ENCODE measurements at regions not wholly inside any gene's neighbourhood (a gene's known extent, or its start where the extent isn't known, plus 50 kb on each side); places are given as distances from the start of the nearest gene placed in this dataset.

- no peak overlapping the region for H3K27ac ChIP-seq (ENCODE audit: low read length)
- H4K20me1 ChIP-seq (ENCODE audit: insufficient read depth, low read length), result no peaks in the 10 kb centered on the region
- no peaks in the 10 kb centered on the region for H3K9me3 ChIP-seq (replicated peaks; ENCODE audit: insufficient read depth, low read length)
- H3K9me2 ChIP-seq (replicated peaks; ENCODE audit: insufficient read depth, low read length), result no peaks in the 10 kb centered on the region
- DNase-seq, result no peak
- H2AFZ ChIP-seq (ENCODE audit: low read length), result no peak overlapping the region
- no peak overlapping the region for H3K4me2 ChIP-seq (ENCODE audit: low read depth, low read length)
- no peaks in the 10 kb centered on the region for H3K4me1 ChIP-seq (ENCODE audit: low read length)
- H3F3A ChIP-seq (ENCODE audit: insufficient read depth, low read length), result no peaks in the 10 kb centered on the region
- no peak overlapping the region for H3K9ac ChIP-seq (ENCODE audit: low read length)
- no peaks in the 10 kb centered on the region for H3K27me3 ChIP-seq (replicated peaks; ENCODE audit: insufficient read depth, low read length)
- H3K36me3 ChIP-seq (replicated peaks; ENCODE audit: insufficient read depth, low read length), result no peaks in the 10 kb centered on the region
- H3K79me2 ChIP-seq (ENCODE audit: low read length), result no peaks in the 10 kb centered on the region
- no peak overlapping the region for H3K4me3 ChIP-seq (ENCODE audit: low read length)
- TF ChIP-seq EZH2phosphoT487 (IDR thresholded peaks at IDR 0.05; ENCODE audit: low read length) (no peak), CTCF (IDR thresholded peaks at IDR 0.05; ENCODE audit: low read length) (no peak), EZH2 (optimal IDR thresholded peaks at IDR 0.05; ENCODE audit: low read depth, low read length) (no peak)
These were observed 485.2 kb downstream of the EIPR1 start for GRCh38 chr2:2892378-2892777.

- no peak for TF ChIP-seq EZH2phosphoT487 (IDR thresholded peaks at IDR 0.05; ENCODE audit: low read length)
- no peak for TF ChIP-seq CTCF (IDR thresholded peaks at IDR 0.05; ENCODE audit: low read length)
- no peak for TF ChIP-seq EZH2 (optimal IDR thresholded peaks at IDR 0.05; ENCODE audit: low read depth, low read length)
- H3K36me3 ChIP-seq (replicated peaks; ENCODE audit: insufficient read depth, low read length), result no peaks in the 10 kb centered on the region
- H4K20me1 ChIP-seq (ENCODE audit: insufficient read depth, low read length), result no peaks in the 10 kb centered on the region
- no peak for DNase-seq
- H3K4me2 ChIP-seq (ENCODE audit: low read depth, low read length), result no peak overlapping the region
- no peaks in the 10 kb centered on the region for H3K9me2 ChIP-seq (replicated peaks; ENCODE audit: insufficient read depth, low read length)
- no peaks in the 10 kb centered on the region for H3K4me1 ChIP-seq (ENCODE audit: low read length)
- H3K9ac ChIP-seq (ENCODE audit: low read length), result no peak overlapping the region
- no peak overlapping the region for H3K27ac ChIP-seq (ENCODE audit: low read length)
- no peaks in the 10 kb centered on the region for H3F3A ChIP-seq (ENCODE audit: insufficient read depth, low read length)
- H3K4me3 ChIP-seq (ENCODE audit: low read length), result no peak overlapping the region
- no peak overlapping the region for H2AFZ ChIP-seq (ENCODE audit: low read length)
- no peaks in the 10 kb centered on the region for H3K27me3 ChIP-seq (replicated peaks; ENCODE audit: insufficient read depth, low read length)
- H3K9me3 ChIP-seq (replicated peaks; ENCODE audit: insufficient read depth, low read length), result no peaks in the 10 kb centered on the region
- no peaks in the 10 kb centered on the region for H3K79me2 ChIP-seq (ENCODE audit: low read length)
These were observed 486.7 kb downstream of the EIPR1 start for GRCh38 chr2:2890901-2891300.

- Histone ChIP-seq H3K4me2 (ENCODE audit: low read depth, low read length) (no peak overlapping the region), H3K27ac (ENCODE audit: low read length) (no peak overlapping the region), H3F3A (ENCODE audit: insufficient read depth, low read length) (no peaks in the 10 kb centered on the region), H4K20me1 (ENCODE audit: insufficient read depth, low read length) (no peaks in the 10 kb centered on the region), H3K79me2 (ENCODE audit: low read length) (no peaks in the 10 kb centered on the region), H3K4me1 (ENCODE audit: low read length) (no peaks in the 10 kb centered on the region), H3K9ac (ENCODE audit: low read length) (no peak overlapping the region), H2AFZ (ENCODE audit: low read length) (no peak overlapping the region), H3K9me2 (replicated peaks; ENCODE audit: insufficient read depth, low read length) (no peaks in the 10 kb centered on the region), H3K36me3 (replicated peaks; ENCODE audit: insufficient read depth, low read length) (no peaks in the 10 kb centered on the region), H3K9me3 (replicated peaks; ENCODE audit: insufficient read depth, low read length) (no peaks in the 10 kb centered on the region), H3K4me3 (ENCODE audit: low read length) (no peak overlapping the region), H3K27me3 (replicated peaks; ENCODE audit: insufficient read depth, low read length) (no peaks in the 10 kb centered on the region)
- no peak for DNase-seq
- TF ChIP-seq CTCF (IDR thresholded peaks at IDR 0.05; ENCODE audit: low read length) (no peak), EZH2phosphoT487 (IDR thresholded peaks at IDR 0.05; ENCODE audit: low read length) (no peak), EZH2 (optimal IDR thresholded peaks at IDR 0.05; ENCODE audit: low read depth, low read length) (no peak)
These were observed 487.4 kb downstream of the EIPR1 start for GRCh38 chr2:2890246-2890645.

Measured in MM.1S (cell line).